H9 (cell line): ENCODE measurements at regions not wholly inside any gene's neighbourhood (a gene's known extent, or its start where the extent isn't known, plus 50 kb on each side); places are given as distances from the start of the nearest gene placed in this dataset.

Experiments
- DNase-seq: peaks from one replicate; pipeline ENCODE4 v3.0.0-alpha.2; 2017
- H2AFZ ChIP-seq: one replicate; pipeline ENCODE4 v1.6.1; 2013; ENCODE audit warnings: mild to moderate bottlenecking, low read length, control low read depth, moderate library complexity
- H2AK5ac ChIP-seq: 2 replicates; pipeline ENCODE4 v1.6.1; 2013; ENCODE audit warnings: low read length, control low read depth, mixed read lengths; ENCODE audit not compliant: insufficient read length
- H2BK120ac ChIP-seq: one replicate; pipeline ENCODE4 v1.6.1; 2013; ENCODE audit warnings: low read depth, mild to moderate bottlenecking, low read length, control low read depth, inconsistent platforms; ENCODE audit not compliant: poor library complexity, severe bottlenecking
- H2BK12ac ChIP-seq: 2 replicates; pipeline ENCODE4 v1.6.1; 2013; ENCODE audit warnings: low read length, control low read depth, mixed read lengths, low read depth; ENCODE audit not compliant: insufficient read length
- H2BK15ac ChIP-seq: 2 replicates; pipeline ENCODE4 v1.6.1; 2013; ENCODE audit warnings: low read depth, low read length, control low read depth
- H2BK20ac ChIP-seq: one replicate; pipeline ENCODE4 v1.6.1; 2013; ENCODE audit warnings: low read depth, mild to moderate bottlenecking, low read length, control low read depth, inconsistent platforms; ENCODE audit not compliant: poor library complexity, severe bottlenecking
- H2BK5ac ChIP-seq: 2 replicates; pipeline ENCODE4 v1.6.1; 2013; ENCODE audit warnings: low read length, control low read depth, mixed read lengths; ENCODE audit not compliant: insufficient read length
- H3K14ac ChIP-seq: 2 replicates; pipeline ENCODE4 v1.6.1; 2013; ENCODE audit warnings: low read length, control low read depth; ENCODE audit not compliant: insufficient read depth
- H3K18ac ChIP-seq: 2 replicates; pipeline ENCODE4 v1.6.1; 2013; ENCODE audit warnings: low read depth, mild to moderate bottlenecking, mixed read lengths, low read length, control low read depth; ENCODE audit not compliant: insufficient read length
- H3K23ac ChIP-seq: 2 replicates; pipeline ENCODE4 v1.6.1; 2013; ENCODE audit warnings: low read length, control low read depth, mixed read lengths, low read depth; ENCODE audit not compliant: insufficient read length
- H3K23me2 ChIP-seq: 2 replicates; pipeline ENCODE4 v1.6.1; 2013; ENCODE audit warnings: low read depth, mild to moderate bottlenecking, mixed read lengths, low read length, control low read depth; ENCODE audit not compliant: insufficient read length, poor library complexity, severe bottlenecking
- H3K27ac ChIP-seq: 2 replicates; pipeline ENCODE4 v1.5.1; 2013; ENCODE audit warnings: low read length, control low read depth, mixed read lengths, low read depth; ENCODE audit not compliant: insufficient read length
- H3K27me3 ChIP-seq: 2 replicates; pipeline ENCODE4 v1.6.1; 2013; ENCODE audit warnings: low read length, control low read depth, inconsistent platforms; ENCODE audit not compliant: insufficient read depth
- H3K4ac ChIP-seq: 2 replicates; pipeline ENCODE4 v1.6.1; 2013; ENCODE audit warnings: low read depth, mild to moderate bottlenecking, control low read depth, inconsistent platforms, low read length, moderate library complexity
- H3K4me1 ChIP-seq: 2 replicates; pipeline ENCODE4 v1.6.1; 2013; ENCODE audit warnings: low read length, control low read depth, inconsistent platforms; ENCODE audit not compliant: insufficient read depth
- H3K4me2 ChIP-seq: 2 replicates; pipeline ENCODE4 v1.6.1; 2013; ENCODE audit warnings: low read length, control low read depth, mixed read lengths; ENCODE audit not compliant: insufficient read length, insufficient read depth
- H3K56ac ChIP-seq: 2 replicates; pipeline ENCODE4 v1.6.1; 2013; ENCODE audit warnings: low read depth, mild to moderate bottlenecking, mixed read lengths, low read length, control low read depth; ENCODE audit not compliant: insufficient read length
- H3K79me1 ChIP-seq: 2 replicates; pipeline ENCODE4 v1.6.1; 2013; ENCODE audit warnings: low read depth, mild to moderate bottlenecking, moderate library complexity, low read length, control low read depth, inconsistent platforms; ENCODE audit not compliant: insufficient read depth, poor library complexity, severe bottlenecking
- H3K79me2 ChIP-seq: 2 replicates; pipeline ENCODE4 v1.6.1; 2013; ENCODE audit warnings: low read length, control low read depth, inconsistent platforms; ENCODE audit not compliant: insufficient read depth
- H3K9ac ChIP-seq: 2 replicates; pipeline ENCODE4 v1.6.1; 2013; ENCODE audit warnings: low read length, control low read depth, mixed read lengths; ENCODE audit not compliant: insufficient read length; ENCODE audit errors: extremely low read depth
- H3K9me3 ChIP-seq: one replicate; pipeline ENCODE4 v1.6.1; 2013; ENCODE audit warnings: low read depth, low read length, inconsistent platforms; ENCODE audit not compliant: control insufficient read depth
- H3T11ph ChIP-seq: one replicate; pipeline ENCODE4 v1.6.1; 2013; ENCODE audit warnings: mild to moderate bottlenecking, low read length, control low read depth, inconsistent platforms
- H4K20me1 ChIP-seq: one replicate; pipeline ENCODE4 v1.6.1; 2013; ENCODE audit not compliant: control insufficient read depth, insufficient read length, insufficient read depth
- H4K5ac ChIP-seq: 2 replicates; pipeline ENCODE4 v1.6.1; 2013; ENCODE audit warnings: low read depth, mild to moderate bottlenecking, mixed read lengths, low read length, control low read depth; ENCODE audit not compliant: insufficient read length
- H4K8ac ChIP-seq: replicated peaks from 2 replicates; pipeline ENCODE4 v1.6.1; 2013; ENCODE audit warnings: low read length, control low read depth, mixed read lengths, low read depth; ENCODE audit not compliant: insufficient read length
- H4K91ac ChIP-seq: 2 replicates; pipeline ENCODE4 v1.6.1; 2013; ENCODE audit warnings: low read depth, mild to moderate bottlenecking, moderate library complexity, mixed read lengths, low read length, control low read depth; ENCODE audit not compliant: insufficient read length
- H3K27ac Mint-ChIP-seq, 3 experiments: 2 replicates in 2 of 3; 3 replicates in 1 of 3; pipeline ENCODE4 v1.8.0; 2020 to 2021; ENCODE audit warnings: mixed read lengths in 3 of 3, mild to moderate bottlenecking in 1 of 3, moderate library complexity in 1 of 3
- H3K27me3 Mint-ChIP-seq: 2 replicates; pipeline ENCODE4 v1.8.0; 2021; ENCODE audit warnings: low read depth, mild to moderate bottlenecking, moderate library complexity, mixed read lengths
- H3K36me3 Mint-ChIP-seq, 3 experiments: 2 replicates in 2 of 3; 3 replicates in 1 of 3; pipeline ENCODE4 v1.8.0; 2020 to 2021; ENCODE audit warnings: low read depth in 3 of 3, mixed read lengths in 3 of 3; ENCODE audit not compliant: insufficient read depth in 1 of 3
- H3K4me1 Mint-ChIP-seq, 2 experiments: 2 replicates each; pipeline ENCODE4 v1.8.0; 2020; ENCODE audit warnings: mixed read lengths in 2 of 2
- H3K4me3 Mint-ChIP-seq, 2 experiments: 2 replicates in 1 of 2; 3 replicates in 1 of 2; pipeline ENCODE4 v1.8.0; 2020 to 2021; ENCODE audit warnings: mild to moderate bottlenecking in 2 of 2, mixed read lengths in 2 of 2, moderate library complexity in 1 of 2
- H3K9me3 Mint-ChIP-seq, 2 experiments: 2 replicates in 1 of 2; 3 replicates in 1 of 2; pipeline ENCODE4 v1.8.0; 2020; ENCODE audit warnings: mild to moderate bottlenecking in 2 of 2, mixed read lengths in 2 of 2, moderate library complexity in 1 of 2
- CTCF ChIP-seq: fragments of 200-600 bp; sonication (generic); conservative IDR thresholded peaks from 3 replicates; pipeline ENCODE4 v1.8.0; 2021; ENCODE audit warnings: antibody characterized with exemption, mild to moderate bottlenecking
- WGBS: extraction: QIAGEN DNeasy Blood & Tissue Kit; methylation state at CpG from one replicate; pipeline ENCODE4 v1.1.7; 2013; ENCODE audit warnings: missing lambda C conversion rate, low lambda C conversion rate, mixed read lengths; ENCODE audit not compliant: insufficient read length; ENCODE audit errors: extremely low coverage; 5-methylcytosine and 5-hydroxymethylcytosine counted together

GRCh38 chr2:126444512-126444911, 211.4 kb upstream of the GYPC start:
- no peaks in the 10 kb centered on the region for H3K9me3 ChIP-seq
- H3K4me1 Mint-ChIP-seq: peaks cover 4 to 5% of the 10 kb centered on the region in 2 experiments
- H2BK12ac ChIP-seq: no peak overlapping the region
- H2BK5ac ChIP-seq: no peak overlapping the region
- no peak overlapping the region for H4K8ac ChIP-seq
- no peak overlapping the region for H2BK20ac ChIP-seq
- no peak overlapping the region for H3K27ac ChIP-seq
- H4K5ac ChIP-seq: no peak overlapping the region
- no peak overlapping the region for H2AFZ ChIP-seq
- no peak for TF ChIP-seq CTCF
- H3K4ac ChIP-seq: no peak overlapping the region
- no peaks in the 10 kb centered on the region for H3K79me1 ChIP-seq
- H3K23ac ChIP-seq: no peak overlapping the region
- no peak overlapping the region for H2BK15ac ChIP-seq
- WGBS: no CpG with 5 or more reads among the region's 1 CpG
- H4K20me1 ChIP-seq: no peaks in the 10 kb centered on the region
- no peak overlapping the region for H3K18ac ChIP-seq
- H3K23me2 ChIP-seq: no peaks in the 10 kb centered on the region
- no peaks in the 10 kb centered on the region for H3K4me1 ChIP-seq
- no peaks in the 10 kb centered on the region; the same call in 1 of the 2 replicates for H3K27me3 Mint-ChIP-seq
- H3K56ac ChIP-seq: no peak overlapping the region
- DNase-seq: no peak
- H3K4me2 ChIP-seq: no peak overlapping the region
- H3K4me3 Mint-ChIP-seq: no peak overlapping the region
- H3T11ph ChIP-seq: no peak overlapping the region
- H3K9me3 Mint-ChIP-seq: no peaks in the 10 kb centered on the region; a peak in 1 of 5 replicates
- no peak overlapping the region for H2BK120ac ChIP-seq
- no peak overlapping the region for H3K27ac Mint-ChIP-seq
- H4K91ac ChIP-seq: no peak overlapping the region
- no peak overlapping the region for H3K9ac ChIP-seq
- H3K27me3 ChIP-seq: no peaks in the 10 kb centered on the region
- H3K14ac ChIP-seq: no peak overlapping the region
- H2AK5ac ChIP-seq: no peak overlapping the region
- no peaks in the 10 kb centered on the region for H3K36me3 Mint-ChIP-seq
- no peaks in the 10 kb centered on the region for H3K79me2 ChIP-seq
